HFF-Myc (cell line): ENCODE measurements at regions not wholly inside any gene's neighbourhood (a gene's known extent, or its start where the extent isn't known, plus 50 kb on each side); places are given as distances from the start of the nearest gene placed in this dataset.
"Not testable (repeated sequence)": the region's sequence is repeated elsewhere in the genome, so short reads cannot be mapped to it uniquely, and the experiment has no call there.

Experiments
- DNase-seq: peaks from one replicate; pipeline ENCODE4 v3.0.0-alpha.2; 2011; ENCODE audit warnings: low read depth; ENCODE audit errors: extremely low read depth
- H3K4me3 ChIP-seq: replicated peaks from 2 replicates; pipeline ENCODE4 v1.5.1; 2011; ENCODE audit warnings: low read depth, mild to moderate bottlenecking, control low read depth, low read length
- CTCF ChIP-seq: IDR thresholded peaks from 2 replicates; pipeline ENCODE4 v1.5.1; 2012; ENCODE audit warnings: mild to moderate bottlenecking, low read depth, low read length, control low read depth; ENCODE audit errors: missing control alignments

GRCh38 chr15:62906627-62907026 lies 135.9 kb upstream of the TPM1 start:
- no peak for DNase-seq
- H3K4me3 ChIP-seq, result no peak overlapping the region
- no peak for TF ChIP-seq CTCF

- TF ChIP-seq CTCF, result no peak
- H3K4me3 ChIP-seq, result no peak overlapping the region
- no peak for DNase-seq
Observed at GRCh38 chr15:62907275-62907674, 135.3 kb upstream of the TPM1 start.

GRCh38 chr15:62908341-62908740 lies 134.2 kb upstream of the TPM1 start:
- not testable (repeated sequence) for DNase-seq, H3K4me3 ChIP-seq

GRCh38 chr15:62909257-62909656 lies 133.3 kb upstream of the TPM1 start:
- TF ChIP-seq CTCF, result no peak
- no peak for DNase-seq
- H3K4me3 ChIP-seq, result no peak overlapping the region

GRCh38 chr15:62912282-62912681 lies 130.3 kb upstream of the TPM1 start:
- no peak for TF ChIP-seq CTCF

GRCh38 chr15:62912808-62913207 lies 129.7 kb upstream of the TPM1 start:
- H3K4me3 ChIP-seq, result no peak overlapping the region
- TF ChIP-seq CTCF, result no peak
- no peak for DNase-seq

More at GRCh38 chr15:62912282-62912681, 130.3 kb upstream of the TPM1 start:
- DNase-seq, result no peak
- no peak overlapping the region for H3K4me3 ChIP-seq

- TF ChIP-seq CTCF, result no peak
- no peak for DNase-seq
- H3K4me3 ChIP-seq, result no peak overlapping the region
Observed at GRCh38 chr15:62913246-62913645, 129.3 kb upstream of the TPM1 start.
